ENCODE measurements at regions not wholly inside any gene's neighbourhood (a gene's known extent, or its start where the extent isn't known, plus 50 kb on each side); places are given as distances from the start of the nearest gene placed in this dataset.
A peak's percentile ranks its signal among the peaks of the same experiment; 100 is the strongest.

GRCh38 chr15:72873379-72874233 is 90.0 kb upstream of the ADPGK start:
- DNase-seq: peak; percentile 94 to 99
- peak; percentile 82 to 84 for ATAC-seq
- peak overlapping the region; percentile 87 to 93 (median 90) for H3K27ac ChIP-seq
- no peaks in the 10 kb centered on the region for H3K36me3 ChIP-seq
- in situ Hi-C loops (cut with MboI; ENCODE audit: low sequenced_read_pairs in 4 of 4): loop anchor here in 1 of 4 donors (5.0 kb wide), 1 partner anchor 36 kb away; no protein-coding TSS in a partner anchor
- H3K9me3 ChIP-seq: no peaks in the 10 kb centered on the region
- intact Hi-C loops (cut with DNase I; ENCODE audit: low total_unique reads): loop anchor here (1.0 to 5.0 kb wide), 3 partner anchors 35 to 204 kb away; partner anchors contain the start of gene NEO1
- no peaks in the 10 kb centered on the region for H3K27me3 ChIP-seq
- TF ChIP-seq CTCF (IDR thresholded peaks at IDR 0.05 in 4 of 5, conservative IDR thresholded peaks at IDR 0.05 in 1 of 5) (no peak), POLR2A (IDR thresholded peaks at IDR 0.05) (peak; percentile 32 to 42)
- H3K4me1 ChIP-seq: peaks cover 56 to 62% of the 10 kb centered on the region in 2 donors
- peak overlapping the region in 1 of 4 donors; percentile 1 for H3K4me3 ChIP-seq

GRCh38 chr15:72872066-72872845 is 88.7 kb upstream of the ADPGK start:
- TF ChIP-seq CTCF (IDR thresholded peaks at IDR 0.05 in 4 of 5, conservative IDR thresholded peaks at IDR 0.05 in 1 of 5): no peak
- no peak for TF ChIP-seq POLR2A (IDR thresholded peaks at IDR 0.05)
- Histone ChIP-seq H3K36me3 (no peaks in the 10 kb centered on the region), H3K27me3 (no peaks in the 10 kb centered on the region), H3K9me3 (no peaks in the 10 kb centered on the region), H3K4me1 (peaks cover 56 to 68% of the 10 kb centered on the region in 2 donors), H3K4me3 (no peak overlapping the region), H3K27ac (peak overlapping the region; percentile 87 to 93 (median 90))
- DNase-seq: peak in 1 of 2 donors; percentile 40
- ATAC-seq: no peak
- intact Hi-C loops (cut with DNase I; ENCODE audit: low total_unique reads): loop anchor here (5.0 kb wide), 1 partner anchor 205 kb away; no protein-coding TSS in a partner anchor
- in situ Hi-C loops (cut with MboI; ENCODE audit: low sequenced_read_pairs in 4 of 4): loop anchor here in 1 of 4 donors (5.0 kb wide), 1 partner anchor 35 kb away; no protein-coding TSS in a partner anchor

- no peak for TF ChIP-seq POLR2A (IDR thresholded peaks at IDR 0.05)
- no peak for TF ChIP-seq CTCF (IDR thresholded peaks at IDR 0.05 in 4 of 5, conservative IDR thresholded peaks at IDR 0.05 in 1 of 5)
- no peaks in the 10 kb centered on the region for H3K27me3 ChIP-seq
- DNase-seq: no peak
- peaks cover 30 to 53% of the 10 kb centered on the region in 2 donors for H3K4me1 ChIP-seq
- in situ Hi-C loops (cut with MboI; ENCODE audit: low sequenced_read_pairs in 4 of 4) (no loop called here), intact Hi-C loops (cut with DNase I; ENCODE audit: low total_unique reads) (no loop called here)
- H3K4me3 ChIP-seq: no peak overlapping the region
- no peaks in the 10 kb centered on the region for H3K36me3 ChIP-seq
- peak overlapping the region in 1 of 4 donors; percentile 89 for H3K27ac ChIP-seq
- H3K9me3 ChIP-seq: no peaks in the 10 kb centered on the region
- no peak for ATAC-seq
These were observed 83.5 kb upstream of the ADPGK start for GRCh38 chr15:72866866-72867616.

- ATAC-seq (no peak), DNase-seq (no peak)
- Histone ChIP-seq H3K4me1 (peaks cover 22 to 44% of the 10 kb centered on the region in 2 donors), H3K27ac (peak overlapping the region in 1 of 4 donors; percentile 89), H3K36me3 (no peaks in the 10 kb centered on the region), H3K4me3 (no peak overlapping the region), H3K9me3 (no peaks in the 10 kb centered on the region), H3K27me3 (no peaks in the 10 kb centered on the region)
- intact Hi-C loops (cut with DNase I; ENCODE audit: low total_unique reads): no loop called here
- no peak for TF ChIP-seq POLR2A (IDR thresholded peaks at IDR 0.05)
- no peak for TF ChIP-seq CTCF (IDR thresholded peaks at IDR 0.05 in 4 of 5, conservative IDR thresholded peaks at IDR 0.05 in 1 of 5)
- in situ Hi-C loops (cut with MboI; ENCODE audit: low sequenced_read_pairs in 4 of 4): no loop called here
These were observed 82.6 kb upstream of the ADPGK start for GRCh38 chr15:72866182-72866581.
